HEK293T (cell line): ENCODE measurements at regions not wholly inside any gene's neighbourhood (a gene's known extent, or its start where the extent isn't known, plus 50 kb on each side); places are given as distances from the start of the nearest gene placed in this dataset.
A peak's percentile ranks its signal among the peaks of the same experiment; 100 is the strongest.

Experiments used
- CTCF ChIA-PET: fragments of 350-600 bp; formaldehyde crosslinking; extraction: SDS; loops from one replicate; lab custom pipeline; 2021; ENCODE audit warnings: antibody characterized with exemption, inconsistent platforms; lab: Yijun Ruan, JAX
- POLR2A ChIA-PET: fragments of 350-600 bp; formaldehyde crosslinking; extraction: SDS; loops from one replicate; lab custom pipeline; 2020; ENCODE audit warnings: antibody characterized with exemption, inconsistent platforms; lab: Yijun Ruan, JAX
- DNase-seq: peaks from one replicate; pipeline ENCODE4 v3.0.0; 2012; ENCODE audit warnings: mixed read lengths; ENCODE audit errors: extremely low spot score
- ARNT ChIP-seq: fragments of 450-650 bp; IDR thresholded peaks from 2 replicates; pipeline ENCODE4 v1.6.1; 2017; ENCODE audit warnings: mild to moderate bottlenecking
- BHLHE40 ChIP-seq: fragments of 450-650 bp; IDR thresholded peaks from 2 replicates; pipeline ENCODE4 v1.6.1; 2016; ENCODE audit warnings: mild to moderate bottlenecking, moderate library complexity, borderline replicate concordance
- CTBP1 ChIP-seq: fragments of 450-650 bp; IDR thresholded peaks from 2 replicates; pipeline ENCODE4 v1.6.1; 2016; ENCODE audit warnings: borderline replicate concordance
- ELF4 ChIP-seq: fragments of 450-650 bp; IDR thresholded peaks from 2 replicates; pipeline ENCODE4 v1.6.1; 2017; ENCODE audit warnings: antibody characterized with exemption
- FOXA1 ChIP-seq: fragments of 450-650 bp; IDR thresholded peaks from 2 replicates; pipeline ENCODE4 v1.6.1; 2016; ENCODE audit warnings: mild to moderate bottlenecking
- FOXK2 ChIP-seq: fragments of 450-650 bp; IDR thresholded peaks from 2 replicates; pipeline ENCODE4 v1.6.1; 2016; ENCODE audit warnings: mild to moderate bottlenecking
- FOXM1 ChIP-seq: fragments of 450-650 bp; IDR thresholded peaks from 2 replicates; pipeline ENCODE4 v1.6.1; 2017; ENCODE audit warnings: mild to moderate bottlenecking, borderline replicate concordance
- HDGF ChIP-seq: fragments of 450-650 bp; IDR thresholded peaks from 2 replicates; pipeline ENCODE4 v1.6.1; 2017; ENCODE audit warnings: antibody characterized with exemption, borderline replicate concordance
- L3MBTL2 ChIP-seq: fragments of 450-650 bp; conservative IDR thresholded peaks from 2 replicates; pipeline ENCODE4 v1.6.1; 2016; ENCODE audit warnings: mild to moderate bottlenecking
- LEF1 ChIP-seq: fragments of 450-650 bp; IDR thresholded peaks from 2 replicates; pipeline ENCODE4 v1.6.1; 2017; ENCODE audit warnings: mild to moderate bottlenecking, borderline replicate concordance
- NFRKB ChIP-seq: fragments of 450-650 bp; IDR thresholded peaks from 2 replicates; pipeline ENCODE4 v1.6.1; 2016; ENCODE audit warnings: mild to moderate bottlenecking, moderate library complexity
- PKNOX1 ChIP-seq: fragments of 450-650 bp; IDR thresholded peaks from 2 replicates; pipeline ENCODE4 v1.6.1; 2016
- SP1 ChIP-seq: fragments of 450-650 bp; IDR thresholded peaks from 2 replicates; pipeline ENCODE4 v1.6.1; 2017
- SUZ12 ChIP-seq: fragments of 450-650 bp; IDR thresholded peaks from 2 replicates; pipeline ENCODE4 v1.6.1; 2016; ENCODE audit warnings: mild to moderate bottlenecking
- TARDBP ChIP-seq: fragments of 450-650 bp; IDR thresholded peaks from 2 replicates; pipeline ENCODE4 v1.6.1; 2016
- ZNF384 ChIP-seq: fragments of 450-650 bp; IDR thresholded peaks from 2 replicates; pipeline ENCODE4 v1.6.1; 2016

GRCh38 chr3:157888040-157888439 lies 218.2 kb downstream of the SHOX2 start:
- TF ChIP-seq CTBP1 (no peak), PKNOX1 (no peak)
- ChIA-PET POLR2A (no interaction called here), CTCF (interaction anchor here (0.6 kb wide), 2 partner anchors 191 to 267 kb away, joined by 3 read pairs; no protein-coding TSS in a partner anchor)
- peak; percentile 9 for DNase-seq

- ChIA-PET POLR2A (no interaction called here), CTCF (no interaction called here)
Measured at GRCh38 chr3:157876556-157876955, 229.7 kb downstream of the SHOX2 start.

GRCh38 chr3:157872902-157873301 lies 233.3 kb downstream of the SHOX2 start:
- TF ChIP-seq ELF4, result no peak
- no peak for TF ChIP-seq TARDBP
- TF ChIP-seq FOXM1, result no peak
- no peak for TF ChIP-seq NFRKB
- TF ChIP-seq CTBP1, result no peak
- TF ChIP-seq HDGF, result no peak
- TF ChIP-seq FOXA1, result no peak
- no peak for TF ChIP-seq SP1
- TF ChIP-seq SUZ12, result no peak
- TF ChIP-seq L3MBTL2, result no peak
- TF ChIP-seq ARNT, result no peak
- TF ChIP-seq PKNOX1, result no peak
- no peak for TF ChIP-seq LEF1
- no peak for TF ChIP-seq BHLHE40
- CTCF ChIA-PET, result no interaction called here
- DNase-seq, result no peak
- POLR2A ChIA-PET, result no interaction called here

More at GRCh38 chr3:157876556-157876955, 229.7 kb downstream of the SHOX2 start:
- TF ChIP-seq FOXM1, result no peak
- TF ChIP-seq SUZ12, result no peak
- no peak for TF ChIP-seq LEF1
- TF ChIP-seq ELF4, result no peak
- no peak for TF ChIP-seq NFRKB
- DNase-seq, result no peak

- TF ChIP-seq L3MBTL2, result no peak
- TF ChIP-seq NFRKB, result no peak
- no peak for TF ChIP-seq SUZ12
- no peak for TF ChIP-seq SP1
- TF ChIP-seq LEF1, result no peak
- no peak for TF ChIP-seq FOXK2
- no peak for TF ChIP-seq FOXM1
- TF ChIP-seq ELF4, result no peak
- TF ChIP-seq TARDBP, result no peak
- no peak for TF ChIP-seq ZNF384
- TF ChIP-seq BHLHE40, result no peak
- TF ChIP-seq FOXA1, result no peak
- TF ChIP-seq ARNT, result no peak
- no peak for TF ChIP-seq PKNOX1
- no peak for TF ChIP-seq CTBP1
- POLR2A ChIA-PET, result no interaction called here
- no peak for DNase-seq
- CTCF ChIA-PET, result no interaction called here
Measured at GRCh38 chr3:157871838-157872460, 234.3 kb downstream of the SHOX2 start.

GRCh38 chr3:157871248-157871647 lies 235.0 kb downstream of the SHOX2 start:
- ChIA-PET POLR2A (no interaction called here), CTCF (no interaction called here)
- no peak for TF ChIP-seq ELF4
- no peak for TF ChIP-seq L3MBTL2
- no peak for TF ChIP-seq ARNT
- TF ChIP-seq BHLHE40, result no peak
- DNase-seq, result no peak

GRCh38 chr3:157868946-157869345 lies 237.3 kb downstream of the SHOX2 start:
- POLR2A ChIA-PET, result no interaction called here
- no peak for DNase-seq
- CTCF ChIA-PET, result no interaction called here
- TF ChIP-seq FOXM1 (no peak), SUZ12 (no peak), FOXA1 (no peak), BHLHE40 (no peak), TARDBP (no peak), NFRKB (no peak), SP1 (no peak), ELF4 (no peak), HDGF (no peak), FOXK2 (no peak), ARNT (no peak), L3MBTL2 (no peak), ZNF384 (no peak)

GRCh38 chr3:157868196-157868595 lies 238.0 kb downstream of the SHOX2 start:
- TF ChIP-seq L3MBTL2, result no peak
- TF ChIP-seq CTBP1, result no peak
- TF ChIP-seq FOXA1, result no peak
- no peak for TF ChIP-seq HDGF
- no peak for TF ChIP-seq PKNOX1
- no peak for TF ChIP-seq LEF1
- ChIA-PET CTCF (no interaction called here), POLR2A (no interaction called here)
- no peak for DNase-seq
